SK-N-SH treated with all-trans-retinoic acid at 6 μM for 48 hours (cell line): ENCODE measurements at regions not wholly inside any gene's neighbourhood (a gene's known extent, or its start where the extent isn't known, plus 50 kb on each side); places are given as distances from the start of the nearest gene placed in this dataset.
"Not testable (repeated sequence)": the region's sequence is repeated elsewhere in the genome, so short reads cannot be mapped to it uniquely, and the experiment has no call there.

Experiments
- ATAC-seq: fragments of 200-7000 bp; cut with Tn5 transposase; 3 replicates; pipeline ENCODE4 v1.9.1; 2020; ENCODE audit warnings: mild to moderate bottlenecking, moderate library complexity
- ARNTL ChIP-seq: fragments of 450-650 bp; formaldehyde crosslinking; IDR thresholded peaks from 2 replicates; pipeline ENCODE4 v1.5.0; 2020; ENCODE audit warnings: low read depth, mild to moderate bottlenecking, moderate library complexity, borderline replicate concordance
- BACH2 ChIP-seq: fragments of 250-450 bp; sonication (Bioruptor Pico); IDR thresholded peaks from 2 replicates; pipeline ENCODE4 v1.9.0; 2021; ENCODE audit warnings: mild to moderate bottlenecking, borderline replicate concordance
- CSDC2 ChIP-seq: fragments of 250-450 bp; sonication (Bioruptor Pico); IDR thresholded peaks from 2 replicates; pipeline ENCODE4 v1.5.0; 2020; ENCODE audit warnings: mild to moderate bottlenecking, moderate library complexity
- ESRRG ChIP-seq: fragments of 250-450 bp; sonication (Bioruptor Pico); IDR thresholded peaks from 2 replicates; pipeline ENCODE4 v1.6.1; 2021; ENCODE audit warnings: mild to moderate bottlenecking
- GLIS3 ChIP-seq: fragments of 250-450 bp; sonication (Bioruptor Pico); IDR thresholded peaks from 2 replicates; pipeline ENCODE4 v1.5.0; 2020; ENCODE audit warnings: mild to moderate bottlenecking, moderate library complexity
- OSR1 ChIP-seq: fragments of 250-450 bp; sonication (Bioruptor Pico); IDR thresholded peaks from 2 replicates; pipeline ENCODE4 v1.8.0; 2022; ENCODE audit warnings: moderate library complexity, mild to moderate bottlenecking, inconsistent platforms
- PPARA ChIP-seq: fragments of 250-450 bp; sonication (Bioruptor Pico); IDR thresholded peaks from 2 replicates; pipeline ENCODE4 v1.5.0; 2020; ENCODE audit warnings: mild to moderate bottlenecking, borderline replicate concordance
- RARB ChIP-seq: fragments of 250-450 bp; sonication (Bioruptor Pico); IDR thresholded peaks from 2 replicates; pipeline ENCODE4 v1.8.0; 2021; ENCODE audit warnings: mild to moderate bottlenecking, moderate library complexity
- SNAI2 ChIP-seq: fragments of 250-450 bp; sonication (Bioruptor Pico); IDR thresholded peaks from 2 replicates; pipeline ENCODE4 v1.5.0; 2020; ENCODE audit warnings: mild to moderate bottlenecking, moderate library complexity
- TCF4 ChIP-seq: fragments of 250-450 bp; sonication (Bioruptor Pico); IDR thresholded peaks from 2 replicates; pipeline ENCODE4 v1.8.0; 2021; ENCODE audit warnings: mild to moderate bottlenecking, moderate library complexity, borderline replicate concordance
- TOX ChIP-seq: fragments of 250-450 bp; sonication (Bioruptor Pico); IDR thresholded peaks from 2 replicates; pipeline ENCODE4 v1.8.0; 2021; ENCODE audit warnings: mild to moderate bottlenecking, moderate library complexity, borderline replicate concordance
- ZC3H10 ChIP-seq: fragments of 250-450 bp; sonication (Bioruptor Pico); IDR thresholded peaks from 2 replicates; pipeline ENCODE4 v1.5.1; 2021; ENCODE audit warnings: mild to moderate bottlenecking, moderate library complexity
- ZFP3 ChIP-seq: fragments of 250-450 bp; sonication (Bioruptor Pico); IDR thresholded peaks from 2 replicates; pipeline ENCODE4 v1.5.0; 2020; ENCODE audit warnings: mild to moderate bottlenecking, moderate library complexity
- ZFP30 ChIP-seq: fragments of 450-650 bp; formaldehyde crosslinking; IDR thresholded peaks from 2 replicates; pipeline ENCODE4 v1.5.0; 2022; ENCODE audit warnings: mild to moderate bottlenecking, moderate library complexity
- ZNF70 ChIP-seq: fragments of 450-650 bp; formaldehyde crosslinking; IDR thresholded peaks from 2 replicates; pipeline ENCODE4 v1.5.0; 2020; ENCODE audit warnings: mild to moderate bottlenecking, moderate library complexity
- TF ChIP-seq, protein P1 (sequence below): fragments of 250-450 bp; sonication (Bioruptor Pico); IDR thresholded peaks from 2 replicates; pipeline ENCODE4 v1.5.0; 2020; ENCODE audit warnings: mild to moderate bottlenecking, moderate library complexity
- TF ChIP-seq, protein P2 (sequence below): fragments of 250-450 bp; sonication (Bioruptor Pico); IDR thresholded peaks from 2 replicates; pipeline ENCODE4 v1.8.0; 2020; ENCODE audit warnings: mild to moderate bottlenecking, moderate library complexity, borderline replicate concordance
- TF ChIP-seq, protein P3 (sequence below): fragments of 250-450 bp; sonication (Bioruptor Pico); IDR thresholded peaks from 2 replicates; pipeline ENCODE4 v1.8.0; 2021; ENCODE audit warnings: low read depth, mild to moderate bottlenecking, moderate library complexity, borderline replicate concordance
- TF ChIP-seq, protein P4 (sequence below): fragments of 250-450 bp; sonication (Bioruptor Pico); IDR thresholded peaks from 2 replicates; pipeline ENCODE4 v1.5.1; 2021; ENCODE audit warnings: mild to moderate bottlenecking, moderate library complexity
- TF ChIP-seq, protein P5 (sequence below): fragments of 250-450 bp; sonication (Bioruptor Pico); IDR thresholded peaks from 2 replicates; pipeline ENCODE4 v1.5.1; 2020; ENCODE audit warnings: low read depth, mild to moderate bottlenecking, moderate library complexity

DNA sequence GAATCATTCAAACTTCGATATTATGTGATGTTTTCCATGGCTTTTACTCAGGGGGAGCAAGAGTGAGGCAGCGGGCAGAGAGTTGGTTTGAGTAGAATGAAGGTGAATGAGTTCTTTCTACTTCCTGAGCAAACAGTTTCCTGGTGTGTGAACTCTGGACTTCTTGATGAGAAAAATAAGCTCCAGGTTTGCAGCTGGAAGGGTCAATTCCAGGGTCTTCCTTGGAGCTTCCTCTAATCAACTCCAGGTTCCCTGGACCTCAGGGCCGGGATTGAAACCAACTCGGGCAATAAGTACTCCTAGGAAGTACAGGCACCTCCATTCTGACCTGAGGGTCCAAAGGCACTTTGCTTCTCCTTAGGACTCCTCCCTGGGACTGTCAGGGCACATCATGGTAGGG lies 243.6 kb upstream of the ONECUT1 start (continued):
- no peak for TF ChIP-seq ARNTL (CRISPR knock-in tag)

DNA sequence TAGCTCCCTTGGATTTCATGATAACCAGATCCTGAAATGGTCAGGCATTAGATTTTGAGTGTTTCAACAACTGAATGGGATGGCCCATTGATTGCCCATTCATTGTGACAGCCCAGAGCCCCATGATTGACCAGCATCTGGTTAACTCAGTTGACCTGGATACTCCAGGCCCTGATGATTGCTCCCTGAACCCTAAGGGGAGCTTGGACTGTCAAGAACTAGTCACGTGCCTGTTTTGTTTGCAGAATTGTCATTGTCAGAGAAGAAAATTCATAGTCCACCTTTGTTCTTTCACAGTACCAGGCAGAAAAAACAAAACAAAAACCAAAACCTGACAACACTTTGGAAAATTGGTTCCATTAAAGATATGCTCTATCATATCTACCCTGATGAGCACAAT lies 241.3 kb upstream of the ONECUT1 start:
- ATAC-seq: no peak
- TF ChIP-seq, protein P1, sequence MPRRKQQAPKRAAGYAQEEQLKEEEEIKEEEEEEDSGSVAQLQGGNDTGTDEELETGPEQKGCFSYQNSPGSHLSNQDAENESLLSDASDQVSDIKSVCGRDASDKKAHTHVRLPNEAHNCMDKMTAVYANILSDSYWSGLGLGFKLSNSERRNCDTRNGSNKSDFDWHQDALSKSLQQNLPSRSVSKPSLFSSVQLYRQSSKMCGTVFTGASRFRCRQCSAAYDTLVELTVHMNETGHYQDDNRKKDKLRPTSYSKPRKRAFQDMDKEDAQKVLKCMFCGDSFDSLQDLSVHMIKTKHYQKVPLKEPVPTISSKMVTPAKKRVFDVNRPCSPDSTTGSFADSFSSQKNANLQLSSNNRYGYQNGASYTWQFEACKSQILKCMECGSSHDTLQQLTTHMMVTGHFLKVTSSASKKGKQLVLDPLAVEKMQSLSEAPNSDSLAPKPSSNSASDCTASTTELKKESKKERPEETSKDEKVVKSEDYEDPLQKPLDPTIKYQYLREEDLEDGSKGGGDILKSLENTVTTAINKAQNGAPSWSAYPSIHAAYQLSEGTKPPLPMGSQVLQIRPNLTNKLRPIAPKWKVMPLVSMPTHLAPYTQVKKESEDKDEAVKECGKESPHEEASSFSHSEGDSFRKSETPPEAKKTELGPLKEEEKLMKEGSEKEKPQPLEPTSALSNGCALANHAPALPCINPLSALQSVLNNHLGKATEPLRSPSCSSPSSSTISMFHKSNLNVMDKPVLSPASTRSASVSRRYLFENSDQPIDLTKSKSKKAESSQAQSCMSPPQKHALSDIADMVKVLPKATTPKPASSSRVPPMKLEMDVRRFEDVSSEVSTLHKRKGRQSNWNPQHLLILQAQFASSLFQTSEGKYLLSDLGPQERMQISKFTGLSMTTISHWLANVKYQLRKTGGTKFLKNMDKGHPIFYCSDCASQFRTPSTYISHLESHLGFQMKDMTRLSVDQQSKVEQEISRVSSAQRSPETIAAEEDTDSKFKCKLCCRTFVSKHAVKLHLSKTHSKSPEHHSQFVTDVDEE (CRISPR knock-in tag): no peak
- TF ChIP-seq ZC3H10 (CRISPR knock-in tag) (no peak), ZNF70 (CRISPR knock-in tag) (no peak), ZFP3 (CRISPR knock-in tag) (no peak), TCF4 (CRISPR knock-in tag) (no peak), CSDC2 (CRISPR knock-in tag) (no peak), ESRRG (no peak), TOX (no peak), OSR1 (CRISPR knock-in tag) (no peak), PPARA (no peak), BACH2 (no peak), RARB (CRISPR knock-in tag) (no peak), GLIS3 (no peak)
- TF ChIP-seq, protein P2, sequence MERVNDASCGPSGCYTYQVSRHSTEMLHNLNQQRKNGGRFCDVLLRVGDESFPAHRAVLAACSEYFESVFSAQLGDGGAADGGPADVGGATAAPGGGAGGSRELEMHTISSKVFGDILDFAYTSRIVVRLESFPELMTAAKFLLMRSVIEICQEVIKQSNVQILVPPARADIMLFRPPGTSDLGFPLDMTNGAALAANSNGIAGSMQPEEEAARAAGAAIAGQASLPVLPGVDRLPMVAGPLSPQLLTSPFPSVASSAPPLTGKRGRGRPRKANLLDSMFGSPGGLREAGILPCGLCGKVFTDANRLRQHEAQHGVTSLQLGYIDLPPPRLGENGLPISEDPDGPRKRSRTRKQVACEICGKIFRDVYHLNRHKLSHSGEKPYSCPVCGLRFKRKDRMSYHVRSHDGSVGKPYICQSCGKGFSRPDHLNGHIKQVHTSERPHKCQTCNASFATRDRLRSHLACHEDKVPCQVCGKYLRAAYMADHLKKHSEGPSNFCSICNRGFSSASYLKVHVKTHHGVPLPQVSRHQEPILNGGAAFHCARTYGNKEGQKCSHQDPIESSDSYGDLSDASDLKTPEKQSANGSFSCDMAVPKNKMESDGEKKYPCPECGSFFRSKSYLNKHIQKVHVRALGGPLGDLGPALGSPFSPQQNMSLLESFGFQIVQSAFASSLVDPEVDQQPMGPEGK (CRISPR knock-in tag): no peak
- TF ChIP-seq, protein P3, sequence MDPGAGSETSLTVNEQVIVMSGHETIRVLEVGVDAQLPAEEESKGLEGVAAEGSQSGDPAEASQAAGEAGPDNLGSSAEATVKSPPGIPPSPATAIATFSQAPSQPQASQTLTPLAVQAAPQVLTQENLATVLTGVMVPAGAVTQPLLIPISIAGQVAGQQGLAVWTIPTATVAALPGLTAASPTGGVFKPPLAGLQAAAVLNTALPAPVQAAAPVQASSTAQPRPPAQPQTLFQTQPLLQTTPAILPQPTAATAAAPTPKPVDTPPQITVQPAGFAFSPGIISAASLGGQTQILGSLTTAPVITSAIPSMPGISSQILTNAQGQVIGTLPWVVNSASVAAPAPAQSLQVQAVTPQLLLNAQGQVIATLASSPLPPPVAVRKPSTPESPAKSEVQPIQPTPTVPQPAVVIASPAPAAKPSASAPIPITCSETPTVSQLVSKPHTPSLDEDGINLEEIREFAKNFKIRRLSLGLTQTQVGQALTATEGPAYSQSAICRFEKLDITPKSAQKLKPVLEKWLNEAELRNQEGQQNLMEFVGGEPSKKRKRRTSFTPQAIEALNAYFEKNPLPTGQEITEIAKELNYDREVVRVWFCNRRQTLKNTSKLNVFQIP: no peak
- TF ChIP-seq, protein P4, sequence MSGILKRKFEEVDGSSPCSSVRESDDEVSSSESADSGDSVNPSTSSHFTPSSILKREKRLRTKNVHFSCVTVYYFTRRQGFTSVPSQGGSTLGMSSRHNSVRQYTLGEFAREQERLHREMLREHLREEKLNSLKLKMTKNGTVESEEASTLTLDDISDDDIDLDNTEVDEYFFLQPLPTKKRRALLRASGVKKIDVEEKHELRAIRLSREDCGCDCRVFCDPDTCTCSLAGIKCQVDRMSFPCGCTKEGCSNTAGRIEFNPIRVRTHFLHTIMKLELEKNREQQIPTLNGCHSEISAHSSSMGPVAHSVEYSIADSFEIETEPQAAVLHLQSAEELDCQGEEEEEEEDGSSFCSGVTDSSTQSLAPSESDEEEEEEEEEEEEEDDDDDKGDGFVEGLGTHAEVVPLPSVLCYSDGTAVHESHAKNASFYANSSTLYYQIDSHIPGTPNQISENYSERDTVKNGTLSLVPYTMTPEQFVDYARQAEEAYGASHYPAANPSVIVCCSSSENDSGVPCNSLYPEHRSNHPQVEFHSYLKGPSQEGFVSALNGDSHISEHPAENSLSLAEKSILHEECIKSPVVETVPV (CRISPR knock-in tag): no peak
- TF ChIP-seq, all 23 proteins: peak for 0

DNA sequence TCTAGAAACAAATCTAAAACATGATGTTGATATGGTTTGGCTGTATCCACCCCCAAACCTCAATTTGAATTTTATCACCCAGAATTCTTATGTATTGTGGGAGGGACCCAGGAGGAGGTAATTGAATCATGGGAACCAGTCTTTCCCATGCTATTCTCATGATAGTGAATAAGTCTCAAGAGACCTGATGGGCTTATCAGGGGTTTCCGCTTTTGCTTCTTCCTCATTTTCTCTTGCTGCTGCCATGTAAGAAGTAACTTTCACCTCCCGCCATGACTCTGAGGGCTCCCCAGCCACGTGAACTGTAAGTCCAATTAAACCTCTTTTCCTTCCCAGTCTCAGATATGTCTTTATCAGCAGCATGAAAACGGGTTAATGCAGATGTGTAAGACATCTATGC lies 232.7 kb upstream of the ONECUT1 start:
- TF ChIP-seq GLIS3: no peak
- TF ChIP-seq RARB (CRISPR knock-in tag): no peak
- no peak for TF ChIP-seq ZFP30 (CRISPR knock-in tag)
- TF ChIP-seq ZC3H10 (CRISPR knock-in tag): no peak
- TF ChIP-seq, protein P5, sequence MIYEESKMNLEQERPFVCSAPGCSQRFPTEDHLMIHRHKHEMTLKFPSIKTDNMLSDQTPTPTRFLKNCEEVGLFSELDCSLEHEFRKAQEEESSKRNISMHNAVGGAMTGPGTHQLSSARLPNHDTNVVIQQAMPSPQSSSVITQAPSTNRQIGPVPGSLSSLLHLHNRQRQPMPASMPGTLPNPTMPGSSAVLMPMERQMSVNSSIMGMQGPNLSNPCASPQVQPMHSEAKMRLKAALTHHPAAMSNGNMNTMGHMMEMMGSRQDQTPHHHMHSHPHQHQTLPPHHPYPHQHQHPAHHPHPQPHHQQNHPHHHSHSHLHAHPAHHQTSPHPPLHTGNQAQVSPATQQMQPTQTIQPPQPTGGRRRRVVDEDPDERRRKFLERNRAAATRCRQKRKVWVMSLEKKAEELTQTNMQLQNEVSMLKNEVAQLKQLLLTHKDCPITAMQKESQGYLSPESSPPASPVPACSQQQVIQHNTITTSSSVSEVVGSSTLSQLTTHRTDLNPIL (CRISPR knock-in tag): no peak
- TF ChIP-seq SNAI2 (CRISPR knock-in tag): no peak
- ATAC-seq: no peak

DNA sequence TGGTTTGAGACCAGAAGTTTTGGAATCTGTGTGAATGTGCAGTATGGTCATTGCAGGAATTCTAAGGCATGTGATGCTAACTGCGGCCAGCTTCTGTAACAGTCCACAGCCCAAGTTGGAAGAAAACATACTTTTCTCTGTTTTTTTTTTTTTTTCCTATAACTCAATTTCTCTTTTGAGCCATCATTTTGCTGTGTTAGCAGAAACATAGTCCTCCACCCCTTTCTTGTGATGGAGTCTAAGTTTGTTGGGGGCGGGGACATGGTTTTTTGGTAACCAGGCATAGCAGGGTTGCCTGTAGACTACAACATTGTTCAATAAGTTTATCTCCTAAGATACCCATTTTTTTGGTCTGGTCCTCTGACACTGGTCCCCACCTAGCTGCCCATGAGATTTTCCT lies 223.2 kb upstream of the ONECUT1 start:
- ATAC-seq: no peak
- TF ChIP-seq PPARA: no peak

DNA sequence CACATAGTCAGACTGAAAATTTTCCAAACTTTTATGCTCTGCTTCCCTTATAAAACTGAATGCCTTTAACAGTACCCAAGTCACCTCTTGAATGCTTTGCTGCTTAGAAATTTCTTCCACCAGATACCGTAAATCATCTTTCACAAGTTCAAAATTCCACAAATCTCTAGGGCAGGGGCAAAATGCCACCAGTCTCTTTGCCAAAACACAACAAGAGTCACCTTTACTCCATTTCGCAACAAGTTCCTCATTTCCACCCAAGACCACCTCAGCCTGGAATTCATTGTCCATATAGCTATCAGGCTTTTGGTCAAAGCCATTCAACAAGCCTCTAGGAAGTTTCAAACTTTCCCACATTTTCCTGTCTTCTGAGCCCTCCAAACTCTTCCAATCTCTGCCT lies 221.6 kb upstream of the ONECUT1 start:
- not testable (repeated sequence) for ATAC-seq
